Osteocyte (in vitro differentiated cells): ENCODE measurements at regions not wholly inside any gene's neighbourhood (a gene's known extent, or its start where the extent isn't known, plus 50 kb on each side); places are given as distances from the start of the nearest gene placed in this dataset.
A peak's percentile ranks its signal among the peaks of the same experiment; 100 is the strongest.
"Not testable (repeated sequence)": the region's sequence is repeated elsewhere in the genome, so short reads cannot be mapped to it uniquely, and the experiment has no call there.

Source experiments
- DNase-seq: peaks from one replicate; pipeline ENCODE4 v3.0.0; 2021; ENCODE audit warnings: mixed read lengths; ENCODE audit not compliant: unreplicated experiment; ENCODE audit errors: extremely low spot score
- H3K27ac Mint-ChIP-seq: one replicate; pipeline ENCODE4 v1.8.0; 2021; ENCODE audit warnings: mild to moderate bottlenecking, mixed read lengths; ENCODE audit not compliant: unreplicated experiment
- H3K27me3 Mint-ChIP-seq: one replicate; pipeline ENCODE4 v1.8.0; 2021; ENCODE audit warnings: mixed read lengths; ENCODE audit not compliant: unreplicated experiment
- H3K36me3 Mint-ChIP-seq: one replicate; pipeline ENCODE4 v1.8.0; 2021; ENCODE audit warnings: mixed read lengths; ENCODE audit not compliant: unreplicated experiment
- H3K4me1 Mint-ChIP-seq: one replicate; pipeline ENCODE4 v1.8.0; 2021; ENCODE audit warnings: mixed read lengths; ENCODE audit not compliant: unreplicated experiment
- H3K4me3 Mint-ChIP-seq: one replicate; pipeline ENCODE4 v1.8.0; 2021; ENCODE audit warnings: mild to moderate bottlenecking, moderate library complexity, mixed read lengths; ENCODE audit not compliant: unreplicated experiment
- H3K9me3 Mint-ChIP-seq: one replicate; pipeline ENCODE4 v1.8.0; 2021; ENCODE audit warnings: mixed read lengths; ENCODE audit not compliant: unreplicated experiment
- CTCF ChIP-seq: fragments of 200-600 bp; sonication (generic); IDR thresholded peaks from 2 replicates; pipeline ENCODE4 v1.5.0; 2021; ENCODE audit warnings: antibody characterized with exemption, mild to moderate bottlenecking, moderate library complexity

- Mint-ChIP-seq H3K27me3 (peaks cover 19% of the 10 kb centered on the region), H3K36me3 (peaks cover 1% of the 10 kb centered on the region), H3K4me1 (peaks cover 3% of the 10 kb centered on the region), H3K27ac (no peak overlapping the region), H3K9me3 (no peaks in the 10 kb centered on the region), H3K4me3 (no peak overlapping the region)
- no peak for DNase-seq
- no peak for TF ChIP-seq CTCF
These were observed 159.0 kb upstream of the PTGFR start for GRCh38 chr1:78331799-78332198.

GRCh38 chr1:78333502-78333901, 157.3 kb upstream of the PTGFR start:
- Mint-ChIP-seq H3K4me1 (peaks cover 3% of the 10 kb centered on the region), H3K36me3 (peaks cover 1% of the 10 kb centered on the region)

GRCh38 chr1:78334114-78334513, 156.7 kb upstream of the PTGFR start:
- peaks cover 7% of the 10 kb centered on the region for H3K4me1 Mint-ChIP-seq
- peaks cover 1% of the 10 kb centered on the region for H3K36me3 Mint-ChIP-seq
- TF ChIP-seq CTCF = no peak
- H3K27ac Mint-ChIP-seq = no peak overlapping the region
- no peak for DNase-seq
- H3K9me3 Mint-ChIP-seq = peaks cover 3% of the 10 kb centered on the region
- peaks cover 13% of the 10 kb centered on the region for H3K27me3 Mint-ChIP-seq
- H3K4me3 Mint-ChIP-seq = no peak overlapping the region

More at GRCh38 chr1:78333502-78333901, 157.3 kb upstream of the PTGFR start:
- Mint-ChIP-seq H3K9me3 (no peaks in the 10 kb centered on the region), H3K27me3 (peaks cover 13% of the 10 kb centered on the region), H3K27ac (no peak overlapping the region), H3K4me3 (no peak overlapping the region)
- DNase-seq = no peak
- TF ChIP-seq CTCF = peak; percentile 77

- H3K27ac Mint-ChIP-seq = no peak overlapping the region
- H3K4me3 Mint-ChIP-seq = no peak overlapping the region
- TF ChIP-seq CTCF = no peak
- H3K27me3 Mint-ChIP-seq = peaks cover 13% of the 10 kb centered on the region
- H3K4me1 Mint-ChIP-seq = peaks cover 15% of the 10 kb centered on the region
- H3K36me3 Mint-ChIP-seq = peaks cover 1% of the 10 kb centered on the region
- H3K9me3 Mint-ChIP-seq = peaks cover 5% of the 10 kb centered on the region
- DNase-seq = no peak
These were observed 155.8 kb upstream of the PTGFR start for GRCh38 chr1:78334952-78335351.

- H3K36me3 Mint-ChIP-seq, H3K9me3 Mint-ChIP-seq, H3K4me3 Mint-ChIP-seq, H3K27me3 Mint-ChIP-seq, DNase-seq, H3K27ac Mint-ChIP-seq: not testable (repeated sequence)
- peaks cover 23% of the 10 kb centered on the region for H3K4me1 Mint-ChIP-seq
These were observed 154.0 kb upstream of the PTGFR start for GRCh38 chr1:78336751-78337150.

- no peak for DNase-seq
- H3K27me3 Mint-ChIP-seq = no peaks in the 10 kb centered on the region
- no peak for TF ChIP-seq CTCF
- peaks cover 25% of the 10 kb centered on the region for H3K4me1 Mint-ChIP-seq
- H3K4me3 Mint-ChIP-seq = no peak overlapping the region
- H3K36me3 Mint-ChIP-seq = no peaks in the 10 kb centered on the region
- H3K27ac Mint-ChIP-seq = peak overlapping the region; percentile 36
- peaks cover 5% of the 10 kb centered on the region for H3K9me3 Mint-ChIP-seq
These were observed 151.3 kb upstream of the PTGFR start for GRCh38 chr1:78339490-78339889.
